ENCODE measurements at regions not wholly inside any gene's neighbourhood (a gene's known extent, or its start where the extent isn't known, plus 50 kb on each side); places are given as distances from the start of the nearest gene placed in this dataset.

DNA sequence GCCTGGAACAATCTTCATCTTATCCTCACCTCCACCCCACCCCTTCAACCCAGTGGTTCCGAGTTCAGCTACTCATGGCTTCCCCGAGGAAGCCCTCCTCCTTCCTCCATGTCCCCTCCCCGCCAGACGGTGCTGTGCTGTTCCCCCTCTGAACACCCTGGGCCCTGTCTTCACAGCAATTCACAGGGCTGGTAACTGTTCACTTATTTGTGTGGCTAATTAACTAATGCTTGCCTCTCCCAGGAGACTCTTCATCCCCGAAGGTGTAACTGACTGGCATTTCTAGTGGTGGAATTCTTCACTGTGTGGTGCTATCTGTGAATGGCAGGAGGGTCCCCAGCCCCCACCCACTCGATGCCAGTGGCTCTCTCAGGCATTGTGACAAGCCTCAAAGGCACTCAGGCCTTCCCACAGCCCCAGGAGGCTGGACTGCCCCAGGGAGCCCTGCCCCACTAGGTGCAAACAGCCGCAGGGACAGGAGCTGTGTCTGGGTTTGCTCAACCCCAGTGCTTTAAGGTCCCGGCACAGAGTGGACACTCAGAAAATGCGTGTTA, 133.7 kb upstream of the ID2 start:
- TF ChIP-seq, protein P1, sequence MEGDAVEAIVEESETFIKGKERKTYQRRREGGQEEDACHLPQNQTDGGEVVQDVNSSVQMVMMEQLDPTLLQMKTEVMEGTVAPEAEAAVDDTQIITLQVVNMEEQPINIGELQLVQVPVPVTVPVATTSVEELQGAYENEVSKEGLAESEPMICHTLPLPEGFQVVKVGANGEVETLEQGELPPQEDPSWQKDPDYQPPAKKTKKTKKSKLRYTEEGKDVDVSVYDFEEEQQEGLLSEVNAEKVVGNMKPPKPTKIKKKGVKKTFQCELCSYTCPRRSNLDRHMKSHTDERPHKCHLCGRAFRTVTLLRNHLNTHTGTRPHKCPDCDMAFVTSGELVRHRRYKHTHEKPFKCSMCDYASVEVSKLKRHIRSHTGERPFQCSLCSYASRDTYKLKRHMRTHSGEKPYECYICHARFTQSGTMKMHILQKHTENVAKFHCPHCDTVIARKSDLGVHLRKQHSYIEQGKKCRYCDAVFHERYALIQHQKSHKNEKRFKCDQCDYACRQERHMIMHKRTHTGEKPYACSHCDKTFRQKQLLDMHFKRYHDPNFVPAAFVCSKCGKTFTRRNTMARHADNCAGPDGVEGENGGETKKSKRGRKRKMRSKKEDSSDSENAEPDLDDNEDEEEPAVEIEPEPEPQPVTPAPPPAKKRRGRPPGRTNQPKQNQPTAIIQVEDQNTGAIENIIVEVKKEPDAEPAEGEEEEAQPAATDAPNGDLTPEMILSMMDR (IDR thresholded peaks at IDR 0.05; ENCODE audit: insufficient read depth, low read length, missing control alignments) = no peak
- H3K4me3 ChIP-seq (ENCODE audit: low read depth, low read length) = no peak overlapping the region
- CTCF ChIA-PET = no interaction called here
- DNase-seq (ENCODE audit: low read depth, low spot score) = no peak
- POLR2A ChIA-PET = no interaction called here

- TF ChIP-seq, protein P1 (IDR thresholded peaks at IDR 0.05; ENCODE audit: insufficient read depth, low read length, missing control alignments) = no peak
- H3K4me3 ChIP-seq (ENCODE audit: low read depth, low read length) = no peak overlapping the region
- POLR2A ChIA-PET = no interaction called here
- CTCF ChIA-PET = no interaction called here
- DNase-seq (ENCODE audit: low read depth, low spot score) = no peak
Measured at GRCh38 chr2:8548619-8549150, 133.2 kb upstream of the ID2 start.

DNA sequence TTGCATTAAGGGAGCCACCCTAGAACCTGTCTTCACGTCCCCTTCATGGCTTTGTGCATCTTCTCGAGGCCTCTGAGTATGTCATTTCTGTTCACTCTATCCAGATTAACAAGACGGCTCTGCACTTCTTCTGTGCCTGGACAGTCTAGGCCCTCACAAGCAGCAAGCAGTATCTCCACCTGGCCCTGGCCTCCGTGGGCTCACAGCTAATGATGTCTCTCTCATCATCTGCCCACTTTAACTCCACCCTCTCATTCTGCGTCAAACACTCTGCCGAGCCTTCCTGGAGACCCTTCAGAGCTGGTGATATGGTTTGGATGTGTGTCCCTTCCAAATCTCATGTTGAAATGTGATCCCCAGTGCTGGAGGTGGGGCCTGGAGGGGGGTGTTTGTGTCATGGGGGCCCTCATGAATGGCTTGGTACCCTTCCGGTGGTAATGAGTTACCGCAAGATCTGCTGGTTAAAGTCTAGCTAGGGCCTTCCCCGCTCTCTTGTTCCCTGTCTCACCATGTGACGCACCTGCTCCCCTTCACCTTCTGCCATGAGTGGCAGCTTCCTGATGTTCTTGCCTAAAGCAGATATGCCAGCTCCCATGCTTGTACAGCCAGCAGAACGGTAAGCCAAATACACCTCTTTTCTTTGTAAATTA, 132.5 kb upstream of the ID2 start:
- POLR2A ChIA-PET = no interaction called here
- DNase-seq (ENCODE audit: low read depth, low spot score) = no peak
- H3K4me3 ChIP-seq (ENCODE audit: low read depth, low read length) = no peak overlapping the region
- CTCF ChIA-PET = no interaction called here
- TF ChIP-seq, protein P1 (IDR thresholded peaks at IDR 0.05; ENCODE audit: insufficient read depth, low read length, missing control alignments) = no peak

GRCh38 chr2:8549942-8550341, 131.9 kb upstream of the ID2 start:
- DNase-seq (ENCODE audit: low read depth, low spot score) = no peak
- POLR2A ChIA-PET = no interaction called here
- TF ChIP-seq, protein P1 (IDR thresholded peaks at IDR 0.05; ENCODE audit: insufficient read depth, low read length, missing control alignments) = no peak
- CTCF ChIA-PET = interaction anchor here (0.9 kb wide), 1 partner anchor 10 kb away, joined by 3 read pairs; no protein-coding TSS in a partner anchor
- H3K4me3 ChIP-seq (ENCODE audit: low read depth, low read length) = no peak overlapping the region

DNA sequence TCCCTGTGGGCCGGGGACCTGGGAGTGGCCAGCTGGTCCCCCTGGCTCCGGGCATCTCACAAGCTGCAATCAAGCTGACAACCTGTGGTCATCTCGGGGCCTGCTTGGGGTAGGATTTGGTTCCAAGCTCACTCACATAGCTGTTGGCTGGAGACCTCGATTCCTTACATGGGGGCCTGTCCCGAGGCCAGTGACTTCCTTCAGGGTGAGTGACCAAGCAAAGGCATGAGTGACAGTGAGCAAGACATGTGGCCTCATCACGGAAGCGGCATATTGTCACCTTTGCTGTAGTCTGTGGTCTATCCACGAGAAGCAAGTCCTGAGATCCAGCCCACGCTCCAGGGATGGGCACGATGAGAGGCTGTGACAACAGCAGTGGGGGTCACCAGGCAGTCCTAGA, 131.4 kb upstream of the ID2 start:
- ChIA-PET POLR2A (no interaction called here), CTCF (interaction anchor here (0.9 kb wide), 1 partner anchor 10 kb away, joined by 3 read pairs; no protein-coding TSS in a partner anchor)
- no peak overlapping the region for H3K4me3 ChIP-seq (ENCODE audit: low read depth, low read length)
- TF ChIP-seq, protein P1 (IDR thresholded peaks at IDR 0.05; ENCODE audit: insufficient read depth, low read length, missing control alignments) = no peak
- DNase-seq (ENCODE audit: low read depth, low spot score) = no peak

- no peak overlapping the region for H3K4me3 ChIP-seq (ENCODE audit: low read depth, low read length)
- no peak for DNase-seq (ENCODE audit: low read depth, low spot score)
- ChIA-PET CTCF (no interaction called here), POLR2A (no interaction called here)
- TF ChIP-seq, protein P1 (IDR thresholded peaks at IDR 0.05; ENCODE audit: insufficient read depth, low read length, missing control alignments) = no peak
Measured at GRCh38 chr2:8550937-8551621, 130.8 kb upstream of the ID2 start.
